PC-3 (cell line): ENCODE measurements at regions not wholly inside any gene's neighbourhood (a gene's known extent, or its start where the extent isn't known, plus 50 kb on each side); places are given as distances from the start of the nearest gene placed in this dataset.

Experiments
- EZH2 ChIP-seq: fragments of 300-600 bp; sonication (generic); IDR thresholded peaks from one replicate; pipeline ENCODE4 v1.6.1; 2017; ENCODE audit warnings: antibody characterized with exemption, mild to moderate bottlenecking, low read length; ENCODE audit not compliant: unreplicated experiment
- EZH2phosphoT487 ChIP-seq: fragments of 300-600 bp; sonication (generic); IDR thresholded peaks from 2 replicates; pipeline ENCODE4 v1.6.1; 2018; ENCODE audit warnings: mild to moderate bottlenecking, antibody characterized with exemption, low read length, borderline replicate concordance
- TF ChIP-seq, protein P1 (sequence below): fragments of 300-600 bp; sonication (generic); conservative IDR thresholded peaks from 2 replicates; pipeline ENCODE4 v1.5.1; 2017; ENCODE audit warnings: antibody characterized with exemption, low read depth, mild to moderate bottlenecking, low read length

DNA sequence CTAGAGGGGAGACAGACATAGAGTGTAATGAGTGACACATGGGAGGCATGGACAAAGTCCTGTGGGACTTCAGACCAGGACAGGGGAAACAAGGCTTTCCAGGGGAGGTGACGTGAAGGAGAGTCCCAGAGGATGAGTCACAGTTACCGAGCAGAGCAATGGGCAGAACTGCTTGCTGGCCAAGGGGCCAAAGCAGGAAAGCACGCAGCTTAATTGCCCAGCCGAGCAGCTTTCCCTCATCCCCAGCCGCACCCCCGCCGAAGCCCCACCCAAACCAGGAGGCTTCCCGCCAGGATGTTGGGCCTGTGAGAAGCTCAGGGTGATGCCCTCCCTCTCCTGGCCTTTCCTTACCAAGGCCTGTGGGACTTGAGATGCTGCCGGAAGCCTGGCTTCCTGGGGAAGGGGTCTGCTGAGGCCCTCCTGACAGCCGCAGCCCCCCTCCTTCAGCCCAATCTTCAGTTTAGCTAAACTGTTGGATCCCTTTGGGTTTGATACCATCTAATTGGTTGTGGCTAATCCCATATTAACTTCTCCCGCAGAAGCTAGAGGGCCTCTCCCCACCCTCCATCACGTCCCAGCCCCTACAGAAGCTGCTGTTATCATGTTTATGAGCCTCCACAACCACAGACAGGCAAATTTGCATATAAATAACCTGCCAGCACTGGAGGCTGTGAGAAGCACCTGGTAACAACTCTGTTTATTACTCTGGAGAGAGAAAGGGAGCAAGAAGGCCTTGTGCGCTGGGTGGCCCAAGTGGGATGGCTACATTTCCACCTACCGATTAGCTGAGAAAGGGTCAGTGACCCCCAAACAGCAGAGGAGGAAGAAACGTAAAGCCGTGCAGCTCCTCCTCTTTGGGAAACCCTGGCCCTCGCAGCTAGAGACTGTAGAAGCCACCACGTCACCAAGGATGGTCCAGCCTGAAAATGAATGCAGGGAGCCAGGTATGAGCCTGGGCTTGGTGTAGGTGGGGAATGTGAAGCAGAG is 80.0 kb downstream of the TRIM29 start:
- TF ChIP-seq EZH2phosphoT487: no peak
- TF ChIP-seq, protein P1, sequence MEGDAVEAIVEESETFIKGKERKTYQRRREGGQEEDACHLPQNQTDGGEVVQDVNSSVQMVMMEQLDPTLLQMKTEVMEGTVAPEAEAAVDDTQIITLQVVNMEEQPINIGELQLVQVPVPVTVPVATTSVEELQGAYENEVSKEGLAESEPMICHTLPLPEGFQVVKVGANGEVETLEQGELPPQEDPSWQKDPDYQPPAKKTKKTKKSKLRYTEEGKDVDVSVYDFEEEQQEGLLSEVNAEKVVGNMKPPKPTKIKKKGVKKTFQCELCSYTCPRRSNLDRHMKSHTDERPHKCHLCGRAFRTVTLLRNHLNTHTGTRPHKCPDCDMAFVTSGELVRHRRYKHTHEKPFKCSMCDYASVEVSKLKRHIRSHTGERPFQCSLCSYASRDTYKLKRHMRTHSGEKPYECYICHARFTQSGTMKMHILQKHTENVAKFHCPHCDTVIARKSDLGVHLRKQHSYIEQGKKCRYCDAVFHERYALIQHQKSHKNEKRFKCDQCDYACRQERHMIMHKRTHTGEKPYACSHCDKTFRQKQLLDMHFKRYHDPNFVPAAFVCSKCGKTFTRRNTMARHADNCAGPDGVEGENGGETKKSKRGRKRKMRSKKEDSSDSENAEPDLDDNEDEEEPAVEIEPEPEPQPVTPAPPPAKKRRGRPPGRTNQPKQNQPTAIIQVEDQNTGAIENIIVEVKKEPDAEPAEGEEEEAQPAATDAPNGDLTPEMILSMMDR: no peak
- TF ChIP-seq EZH2: no peak
